RCC 7860 (cell line): ENCODE measurements at regions not wholly inside any gene's neighbourhood (a gene's known extent, or its start where the extent isn't known, plus 50 kb on each side); places are given as distances from the start of the nearest gene placed in this dataset.
"Not testable (repeated sequence)": the region's sequence is repeated elsewhere in the genome, so short reads cannot be mapped to it uniquely, and the experiment has no call there.

Experiments
- DNase-seq: peaks from one replicate; pipeline ENCODE4 v3.0.0-alpha.2; 2015; ENCODE audit warnings: low spot score
- FAIRE-seq: peaks from 2 replicates; lab custom pipeline; 2012; peaks lifted over from hg19 to GRCh38; lab: Jason Lieb, UNC

DNA sequence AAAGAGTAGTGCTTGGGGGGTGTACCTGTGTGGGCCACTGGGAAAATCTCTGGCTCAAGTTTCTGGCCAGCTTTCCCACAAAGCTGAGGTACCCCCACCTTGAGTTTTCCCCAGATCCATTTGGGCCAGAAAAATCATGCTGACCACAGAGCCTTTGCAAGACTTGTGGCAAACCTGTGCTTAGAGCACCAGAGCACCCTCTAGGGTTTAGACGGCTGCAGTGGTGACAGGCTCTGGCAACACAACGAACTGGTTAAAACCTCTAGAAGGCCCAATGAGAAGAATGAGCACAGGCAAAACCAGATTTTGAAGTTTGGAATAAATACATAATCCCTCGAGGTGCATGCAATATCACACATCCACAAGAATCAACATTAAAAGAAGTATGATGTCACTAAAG, 290.7 kb upstream of the FOLH1 start:
- FAIRE-seq (no peak), DNase-seq (no peak)

DNA sequence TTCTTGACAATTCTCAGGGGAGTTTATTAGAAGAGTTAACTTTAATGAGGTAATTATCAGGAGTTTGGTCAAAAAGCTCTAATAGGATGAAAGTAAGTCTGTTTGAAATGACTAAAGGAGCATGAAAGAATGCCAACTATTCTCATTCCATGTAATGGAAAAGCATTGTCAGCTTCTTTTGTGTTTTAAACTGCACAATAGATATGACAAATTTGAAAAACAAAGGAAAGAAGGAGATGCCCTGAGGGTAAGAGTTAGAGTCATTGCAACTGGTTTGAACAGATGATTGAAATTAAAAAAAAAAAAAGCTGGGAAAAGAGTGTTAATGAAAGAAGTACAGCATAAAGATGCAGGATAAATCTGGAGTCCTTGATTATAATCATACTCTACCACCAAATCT, 296.8 kb upstream of the FOLH1 start:
- DNase-seq (no peak), FAIRE-seq (no peak)

DNA sequence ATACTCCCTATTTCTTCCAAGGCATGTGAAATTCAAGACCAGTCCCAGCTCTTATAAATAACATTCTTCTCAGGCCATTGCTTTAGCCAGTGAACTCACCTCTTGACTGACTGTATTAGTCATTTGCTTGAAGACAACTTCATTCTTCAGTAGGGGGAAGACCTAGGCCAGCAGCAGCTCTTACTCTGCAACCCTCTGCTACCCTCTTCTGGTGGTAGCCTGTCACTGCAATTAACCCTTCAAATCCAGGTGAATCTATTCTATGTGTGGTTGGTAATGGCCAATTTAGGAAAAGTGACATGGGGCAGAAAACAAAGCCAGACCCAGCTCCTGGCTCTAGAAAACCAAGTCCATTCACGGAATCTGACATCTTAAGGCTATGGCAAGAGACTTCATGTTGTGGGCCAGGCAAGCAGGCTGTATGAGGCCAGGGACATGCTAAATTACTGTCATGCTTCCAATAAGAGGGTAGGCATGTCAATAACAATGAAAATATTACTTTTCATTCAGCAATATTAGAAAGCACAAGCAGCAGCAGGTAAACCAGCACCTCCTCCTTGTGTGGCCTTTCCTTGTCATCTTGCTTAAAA, 317.9 kb upstream of the FOLH1 start:
- DNase-seq, result peak; percentile 53
- FAIRE-seq, result peak; percentile 52

DNA sequence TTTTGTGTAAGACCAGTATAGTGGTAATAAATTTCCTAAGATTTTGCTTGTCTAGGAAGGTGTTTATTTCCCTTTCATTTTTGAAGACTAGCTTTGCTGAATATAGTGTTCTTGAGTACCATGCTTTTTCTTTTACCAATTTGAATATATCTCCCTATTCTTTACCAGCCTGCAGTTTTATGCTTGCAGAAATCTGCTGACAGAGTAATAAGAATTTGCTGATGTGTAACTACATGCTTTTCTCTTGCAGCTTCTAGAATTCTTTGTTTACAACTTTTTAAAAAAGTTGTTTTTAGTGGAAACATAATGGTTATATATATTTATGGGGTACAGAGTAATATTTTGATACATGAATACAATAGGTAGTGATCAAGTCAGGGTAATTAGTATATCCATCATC, 324.8 kb upstream of the FOLH1 start:
- FAIRE-seq (no peak), DNase-seq (no peak)

DNA sequence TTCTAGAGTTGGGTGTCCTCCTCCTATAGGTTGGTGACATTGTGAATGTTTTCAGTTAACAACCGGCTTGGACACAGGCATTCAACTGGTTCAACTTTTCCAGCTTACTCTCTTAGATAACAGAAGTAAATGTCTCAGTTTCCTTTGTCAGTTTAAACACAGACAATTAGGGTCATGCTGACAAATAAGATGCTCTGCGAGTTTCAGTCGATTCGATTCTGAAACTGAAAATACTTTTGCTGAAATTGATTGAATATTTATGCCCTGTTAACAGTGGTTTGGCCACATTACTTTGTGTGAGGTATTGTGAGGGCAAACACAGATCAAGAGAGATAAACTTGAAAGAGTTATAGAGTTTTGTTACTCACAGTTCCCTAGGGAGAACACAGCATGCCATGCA, 330.5 kb upstream of the FOLH1 start:
- FAIRE-seq, DNase-seq: not testable (repeated sequence)

DNA sequence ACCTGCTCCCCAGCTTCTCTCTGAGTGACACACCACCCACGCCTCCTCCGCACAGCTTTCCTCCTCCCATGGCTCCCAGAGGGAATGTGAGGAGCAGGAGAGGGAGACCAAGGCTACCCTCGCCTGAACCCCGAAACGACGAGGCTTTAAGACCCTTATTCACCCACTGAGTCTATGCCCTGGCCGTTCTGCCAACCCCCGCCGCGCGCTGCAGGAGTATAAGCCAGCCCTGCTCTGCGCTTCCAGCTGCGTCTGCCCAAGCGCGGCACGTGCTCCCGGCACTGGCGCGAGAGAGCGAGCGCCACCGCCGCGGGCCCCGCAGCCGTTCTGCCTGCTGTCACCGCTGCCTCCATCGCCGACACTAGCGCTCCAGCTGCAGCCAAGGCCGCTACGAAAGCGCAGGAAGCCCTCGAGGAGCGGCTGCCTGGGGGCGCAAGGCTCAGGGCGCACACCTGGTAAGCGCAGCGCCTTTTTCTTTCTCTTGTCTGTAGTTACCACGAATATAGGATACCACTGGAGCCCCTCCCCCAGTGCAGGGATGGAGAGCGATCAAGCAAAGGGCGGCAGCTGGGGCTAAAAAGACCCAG, 350.0 kb upstream of the FOLH1 start:
- FAIRE-seq, DNase-seq: not testable (repeated sequence)

DNA sequence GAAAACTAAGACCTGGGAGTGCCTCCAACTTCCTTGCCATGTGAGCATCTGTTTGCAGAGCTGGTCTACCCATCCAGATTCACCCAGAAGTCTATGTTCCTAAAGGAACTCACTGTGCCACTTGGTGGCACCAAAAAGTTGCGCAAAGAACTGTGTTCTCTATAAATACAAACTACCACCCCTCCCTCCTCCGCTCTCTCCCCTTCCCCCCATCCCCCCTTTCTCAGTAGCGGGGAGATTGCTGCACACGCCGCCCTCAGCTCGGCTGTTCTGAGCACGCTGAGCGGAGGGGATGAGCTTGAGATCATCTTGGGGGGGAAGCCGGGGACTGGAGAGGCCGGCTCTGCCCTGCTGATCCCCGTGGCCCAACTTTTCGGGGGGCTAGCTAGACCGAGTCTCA, 352.2 kb upstream of the FOLH1 start:
- not testable (repeated sequence) for FAIRE-seq, DNase-seq

DNA sequence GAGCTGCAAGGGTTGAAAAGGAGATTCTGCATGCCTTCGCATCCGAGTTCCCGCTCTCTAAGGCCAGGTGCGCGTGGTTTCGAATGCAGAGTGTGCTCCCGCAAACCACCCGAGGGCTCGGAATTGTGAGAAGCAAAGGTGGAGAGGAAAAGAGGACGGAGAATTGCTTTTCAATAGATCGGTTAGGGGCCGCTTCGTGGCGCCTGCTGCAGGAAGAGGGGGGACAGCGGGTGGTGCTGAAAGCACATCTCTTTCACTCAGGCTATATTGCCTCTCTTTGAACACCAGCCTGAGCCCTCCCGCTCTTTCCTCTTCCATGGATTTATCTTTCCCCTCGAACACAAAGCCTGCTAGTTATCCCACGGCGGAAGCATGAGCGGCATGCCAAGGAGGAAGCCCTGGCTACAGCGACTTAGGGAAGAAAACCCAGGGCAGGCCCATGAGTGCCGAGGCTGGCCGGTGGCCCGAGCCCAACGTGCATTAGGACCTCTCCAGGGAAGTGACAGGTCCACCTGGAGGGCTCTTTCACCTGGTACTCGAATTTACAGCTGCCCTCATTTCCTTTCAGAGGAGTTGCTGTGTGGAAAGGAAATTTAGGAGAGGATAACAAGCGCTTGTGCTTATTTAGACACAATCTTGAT, 353.0 kb upstream of the FOLH1 start:
- DNase-seq, FAIRE-seq: not testable (repeated sequence)

DNA sequence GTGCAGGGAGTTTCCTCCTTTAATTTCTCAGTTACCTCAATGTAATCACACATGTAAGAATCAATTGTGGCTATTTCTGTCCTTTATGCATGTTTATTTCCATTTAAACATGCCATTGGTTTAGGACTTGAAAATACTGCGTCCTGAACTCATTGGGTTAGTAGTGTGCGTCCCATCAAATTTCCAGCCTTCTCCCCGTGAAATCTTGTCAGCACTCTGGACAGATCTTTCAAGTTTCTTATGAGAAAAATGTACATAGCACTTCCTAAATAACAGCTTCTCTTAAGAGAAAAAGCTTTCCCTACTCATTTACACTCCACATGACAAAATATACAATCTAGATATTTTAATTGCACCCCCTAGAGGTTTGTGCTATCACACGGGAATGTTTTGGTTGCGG, 353.9 kb upstream of the FOLH1 start:
- not testable (repeated sequence) for FAIRE-seq, DNase-seq

DNA sequence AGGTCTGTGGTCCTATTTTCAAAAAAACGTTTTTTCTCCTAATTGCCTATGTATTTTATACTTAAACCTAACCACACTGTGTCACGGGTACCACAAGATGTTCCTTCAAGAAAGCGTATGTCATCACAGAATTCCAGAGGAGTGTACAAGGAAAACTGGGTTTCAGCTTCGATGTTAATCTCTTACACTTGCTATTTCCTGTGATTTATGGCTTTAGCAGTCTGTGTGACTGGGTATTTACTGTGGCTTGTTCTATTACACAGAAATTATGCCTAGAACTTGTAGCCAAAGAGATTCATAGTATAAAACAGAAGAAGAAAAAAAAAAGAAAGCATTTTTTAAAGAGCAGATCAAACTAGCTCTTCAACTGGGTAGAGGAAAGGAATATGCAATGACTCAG, 371.1 kb upstream of the FOLH1 start:
- not testable (repeated sequence) for DNase-seq, FAIRE-seq

DNA sequence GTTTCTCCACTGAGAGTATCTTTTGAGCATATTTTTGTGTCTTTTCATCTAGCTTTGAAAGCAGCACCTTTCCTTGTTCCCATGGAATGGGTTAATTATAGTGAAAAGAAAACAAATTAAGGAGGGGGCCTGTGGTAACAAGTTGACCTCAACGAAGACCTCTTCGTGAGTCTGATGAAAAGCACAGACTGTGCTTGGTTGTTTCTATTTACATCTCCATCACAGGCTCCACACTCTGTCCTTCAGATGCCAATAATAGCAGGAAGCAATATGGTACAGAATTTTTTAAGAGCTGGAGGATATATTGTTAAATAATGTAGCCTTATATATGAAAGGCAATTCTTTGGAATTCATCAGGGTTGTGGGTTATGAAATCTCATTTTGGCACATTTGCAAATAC, 366.7 kb upstream of the OR4C13 start:
- DNase-seq, FAIRE-seq: not testable (repeated sequence)

DNA sequence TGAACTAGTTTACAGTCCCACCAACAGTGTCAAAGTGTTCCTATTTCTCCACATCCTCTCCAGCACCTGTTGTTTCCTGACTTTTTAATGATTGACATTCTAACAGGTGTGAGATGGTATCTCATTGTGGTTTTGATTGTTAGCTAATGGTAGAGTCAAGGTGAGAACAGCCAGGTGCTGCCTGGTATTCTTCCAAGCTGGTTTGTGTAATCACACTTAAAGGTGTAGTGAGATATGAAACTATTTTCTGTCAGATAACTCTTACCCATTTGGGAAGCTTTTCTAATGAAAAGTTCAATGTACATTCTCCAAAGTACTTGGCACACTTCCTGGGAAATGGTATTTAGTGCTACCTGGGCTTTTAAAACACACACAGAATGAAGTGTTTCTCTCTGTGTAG, 343.3 kb upstream of the OR4C13 start:
- DNase-seq, FAIRE-seq: not testable (repeated sequence)

DNA sequence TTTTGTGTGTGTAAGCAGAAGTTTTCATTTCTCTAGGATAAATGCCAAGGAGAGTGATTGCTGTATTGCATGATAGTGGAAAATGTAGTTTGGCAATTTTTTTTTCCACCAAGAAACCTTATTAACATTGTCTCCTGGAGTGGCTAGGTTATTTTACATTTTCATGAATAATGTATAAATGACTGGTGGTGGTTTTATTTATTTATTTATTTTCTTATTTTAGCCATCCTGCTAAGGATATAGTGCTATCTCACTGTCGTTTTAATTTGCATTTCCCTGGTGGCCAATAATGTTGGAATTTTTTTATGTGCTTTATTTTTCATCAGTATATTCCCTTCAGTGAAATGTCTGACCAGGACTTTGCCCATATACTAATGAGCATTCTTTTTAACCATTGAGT, 328.3 kb upstream of the OR4C13 start:
- not testable (repeated sequence) for FAIRE-seq

DNA sequence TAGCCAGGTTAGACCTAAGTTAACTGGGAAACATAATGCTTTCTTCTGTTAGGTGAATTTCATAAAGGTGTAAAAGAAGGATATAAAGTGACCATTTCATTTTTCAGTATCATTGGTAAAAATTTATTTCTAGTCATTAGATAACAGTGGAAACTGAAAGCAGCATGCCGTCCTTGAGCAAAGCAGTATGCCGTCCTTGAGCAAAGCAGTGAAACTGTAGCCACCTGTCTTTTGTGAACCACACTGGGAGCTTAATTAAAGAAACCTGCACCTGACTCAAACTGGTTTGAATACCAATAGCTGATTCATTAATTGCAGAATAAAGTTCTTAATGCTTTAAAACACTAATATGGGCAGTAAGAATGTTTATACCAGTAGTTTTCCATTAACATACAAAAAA, 281.5 kb upstream of the OR4C13 start:
- not testable (repeated sequence) for FAIRE-seq, DNase-seq

More for the DNA sequence above, 328.3 kb upstream of the OR4C13 start:
- not testable (repeated sequence) for DNase-seq

DNA sequence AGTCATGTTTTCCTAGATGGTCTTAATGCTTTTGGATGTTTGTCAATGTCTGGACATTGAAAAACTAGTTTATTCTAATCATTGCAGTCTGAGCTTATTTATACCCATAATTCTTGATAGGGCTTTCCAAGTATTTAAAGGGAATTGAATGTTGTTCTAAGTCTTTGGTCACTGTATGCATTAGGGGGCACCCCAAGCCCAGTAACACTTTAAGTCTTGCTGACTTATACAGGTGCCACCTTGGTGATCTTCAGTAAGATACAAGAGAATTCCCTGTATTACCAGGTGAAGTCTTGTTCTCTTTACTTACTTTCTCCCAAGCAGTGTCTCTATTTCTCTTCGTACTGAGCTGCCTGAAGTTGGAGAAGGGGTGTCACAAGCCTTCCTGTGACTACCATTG, 250.1 kb upstream of the OR4C13 start:
- not testable (repeated sequence) for FAIRE-seq, DNase-seq

DNA sequence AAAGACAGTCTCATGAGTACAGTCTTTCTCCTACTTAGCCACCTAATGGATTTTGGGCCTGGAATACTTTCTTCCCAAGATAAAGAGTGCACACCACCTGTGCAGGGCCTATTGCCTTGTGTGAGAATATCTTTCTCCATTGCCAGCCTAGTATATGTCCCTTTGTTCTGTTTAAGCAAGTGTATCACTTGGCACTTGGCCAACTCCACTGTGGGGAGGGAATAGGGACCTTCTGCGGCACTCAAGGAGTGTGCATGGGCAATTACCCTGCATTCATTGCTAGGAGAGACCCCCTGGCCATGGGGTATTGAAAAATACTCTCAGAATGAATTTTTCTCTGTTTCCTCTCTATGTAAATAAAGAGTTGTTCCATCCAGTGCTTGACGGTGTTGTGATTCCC, 201.7 kb upstream of the OR4C13 start:
- not testable (repeated sequence) for DNase-seq, FAIRE-seq

DNA sequence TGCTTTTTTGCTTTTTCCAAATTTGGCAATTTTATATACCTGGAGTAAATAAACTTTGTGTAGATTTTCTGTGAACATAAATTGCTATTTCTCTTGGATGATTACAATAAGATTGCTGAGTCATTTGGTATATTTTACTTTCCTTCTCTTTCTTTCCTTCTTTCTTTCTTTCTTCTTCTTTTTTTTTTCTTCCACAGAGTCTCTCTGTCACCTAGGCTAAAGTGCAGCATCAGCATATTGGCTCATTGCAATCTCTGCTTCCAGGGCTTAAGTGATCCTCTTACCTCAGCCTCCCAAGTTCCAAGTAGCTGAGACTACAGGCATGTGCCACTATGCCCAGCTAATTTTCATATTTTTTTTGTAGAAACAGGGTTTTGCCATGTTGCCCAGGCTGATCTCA, 201.2 kb upstream of the OR4C13 start:
- not testable (repeated sequence) for FAIRE-seq, DNase-seq

DNA sequence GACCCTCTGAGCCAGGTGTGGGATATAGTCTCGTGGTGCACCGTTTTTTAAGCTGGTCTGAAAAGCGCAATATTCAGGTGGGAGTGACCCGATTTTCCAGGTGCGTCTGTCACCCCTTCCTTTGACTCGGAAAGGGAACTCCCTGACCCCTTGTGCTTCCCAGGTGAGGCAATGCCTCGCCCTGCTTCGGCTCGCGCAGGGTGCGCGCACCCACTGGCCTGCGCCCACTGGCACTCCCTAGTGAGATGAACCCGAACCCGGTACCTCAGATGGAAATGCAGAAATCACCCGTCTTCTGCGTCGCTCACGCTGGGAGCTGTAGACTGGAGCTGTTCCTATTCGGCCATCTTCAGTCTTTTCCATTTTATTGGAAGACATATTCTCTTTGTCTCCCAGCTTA, 171.4 kb upstream of the OR4C13 start:
- not testable (repeated sequence) for FAIRE-seq, DNase-seq

DNA sequence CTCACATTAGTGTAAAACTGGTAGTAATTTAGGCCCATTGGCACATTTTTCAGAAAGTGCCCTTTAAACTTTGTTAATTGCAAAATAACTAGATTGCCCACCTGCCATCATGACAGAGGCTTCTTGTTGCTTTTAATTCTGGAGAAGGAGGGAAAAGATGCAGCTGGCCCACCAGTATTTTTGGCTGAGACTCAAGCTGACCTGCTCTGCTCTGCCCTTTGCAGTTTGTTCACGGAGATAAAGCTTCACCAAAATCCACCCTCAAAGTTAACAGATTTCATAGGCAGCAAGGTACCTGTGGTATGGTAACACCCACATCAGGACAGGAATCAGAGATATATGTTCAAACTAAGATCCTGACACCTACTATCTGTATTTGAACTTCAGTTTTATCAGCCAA, 170.2 kb upstream of the OR4C13 start:
- not testable (repeated sequence) for FAIRE-seq, DNase-seq

DNA sequence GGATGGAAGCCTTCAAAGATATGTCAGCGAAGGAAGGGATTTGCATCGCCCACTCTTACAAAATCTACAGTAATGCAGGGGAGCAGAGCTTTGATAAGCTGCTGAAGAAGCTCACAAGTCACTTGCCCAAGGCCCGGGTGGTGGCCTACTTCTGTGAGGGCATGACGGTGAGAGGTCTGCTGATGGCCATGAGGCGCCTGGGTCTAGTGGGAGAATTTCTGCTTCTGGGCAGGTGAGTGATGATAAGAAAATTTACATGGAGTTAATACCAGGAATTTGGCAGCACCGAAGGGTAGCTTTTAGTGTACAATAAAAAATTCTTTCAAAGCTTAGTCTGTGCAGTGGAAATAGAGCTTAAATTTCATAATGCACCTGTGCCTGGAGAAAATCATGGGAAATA, 168.3 kb upstream of the OR4C13 start:
- not testable (repeated sequence) for DNase-seq

DNA sequence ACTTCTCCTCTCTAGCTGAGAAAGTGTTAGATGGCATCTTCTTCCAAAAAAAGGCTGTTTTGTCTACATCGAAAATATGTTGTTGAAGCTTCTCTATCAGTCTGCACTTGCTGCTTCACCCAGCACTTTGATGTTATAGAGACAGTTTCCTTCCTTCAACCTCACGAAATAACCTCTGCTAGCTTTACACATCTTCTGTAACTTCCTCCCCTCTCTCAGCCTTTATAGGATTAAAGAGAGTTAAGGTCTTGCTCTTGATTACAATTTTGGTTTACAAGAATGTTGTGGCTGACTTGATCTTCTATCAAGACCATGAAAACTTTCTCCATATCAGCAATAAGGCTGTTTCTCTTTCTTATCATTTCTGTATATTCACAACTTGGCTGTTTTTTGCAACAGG, 162.4 kb upstream of the OR4C13 start:
- DNase-seq, FAIRE-seq: not testable (repeated sequence)

More for the DNA sequence above, 168.3 kb upstream of the OR4C13 start:
- FAIRE-seq, result not testable (repeated sequence)
